MCF 10A (cell line): ENCODE measurements at regions not wholly inside any gene's neighbourhood (a gene's known extent, or its start where the extent isn't known, plus 50 kb on each side); places are given as distances from the start of the nearest gene placed in this dataset.

Experiments used
- BruUV-seq: library from RNA; stranded (reverse); fragments of 400-500 nt; replicated peaks from 2 replicates; lab custom pipeline; 2021; lab: Mats Ljungman, UMichigan
- CTCF ChIA-PET: fragments of 300-600 bp; sonication (Branson Sonifier 250); formaldehyde crosslinking; extraction: SDS; loops from one replicate; lab custom pipeline; 2021; ENCODE audit warnings: antibody characterized with exemption, inconsistent platforms; lab: Yijun Ruan, JAX
- POLR2A ChIA-PET: fragments of 300-600, 350-650 bp; sonication (Branson Sonifier 250); formaldehyde crosslinking; extraction: SDS; loops from one replicate; lab custom pipeline; 2020; ENCODE audit warnings: antibody characterized with exemption, inconsistent platforms; lab: Yijun Ruan, JAX
- DNase-seq: peaks from one replicate; pipeline ENCODE4 v3.0.0-alpha.2; 2018; ENCODE audit not compliant: unreplicated experiment
- H3K27ac Mint-ChIP-seq: one replicate; pipeline ENCODE4 v1.8.0; 2022; ENCODE audit warnings: mild to moderate bottlenecking, low read depth, mixed read lengths; ENCODE audit not compliant: unreplicated experiment
- H3K27me3 Mint-ChIP-seq: one replicate; pipeline ENCODE4 v1.8.0; 2022; ENCODE audit warnings: mixed read lengths; ENCODE audit not compliant: insufficient read depth, unreplicated experiment
- H3K36me3 Mint-ChIP-seq: one replicate; pipeline ENCODE4 v1.8.0; 2022; ENCODE audit warnings: mild to moderate bottlenecking, moderate library complexity, mixed read lengths; ENCODE audit not compliant: insufficient read depth, unreplicated experiment
- H3K4me1 Mint-ChIP-seq: one replicate; pipeline ENCODE4 v1.8.0; 2022; ENCODE audit warnings: mixed read lengths; ENCODE audit not compliant: insufficient read depth, unreplicated experiment
- H3K4me3 Mint-ChIP-seq: one replicate; pipeline ENCODE4 v1.8.0; 2022; ENCODE audit warnings: mild to moderate bottlenecking, moderate library complexity, mixed read lengths; ENCODE audit not compliant: unreplicated experiment
- H3K9me3 Mint-ChIP-seq: one replicate; pipeline ENCODE4 v1.8.0; 2022; ENCODE audit warnings: mixed read lengths; ENCODE audit not compliant: unreplicated experiment
- CTCF ChIP-seq: fragments of 200-600 bp; IDR thresholded peaks from one replicate; pipeline ENCODE4 v1.8.0; 2022; ENCODE audit warnings: antibody characterized with exemption, mild to moderate bottlenecking; ENCODE audit not compliant: unreplicated experiment
- intact Hi-C: fragments of 100-400 bp; cut with micrococcal nuclease; formaldehyde crosslinking; loops from 2 replicates; pipeline ENCODE4 v1.14.1; 2022

GRCh38 chr2:71772510-71773172, 319.3 kb downstream of the DYSF start:
- no peak overlapping the region for H3K4me3 Mint-ChIP-seq
- no peak overlapping the region for H3K27ac Mint-ChIP-seq
- peaks cover 6% of the 10 kb centered on the region for H3K9me3 Mint-ChIP-seq
- no peaks in the 10 kb centered on the region for H3K27me3 Mint-ChIP-seq
- TF ChIP-seq CTCF, result no peak
- intact Hi-C loops, result no loop called here
- DNase-seq, result no peak
- CTCF ChIA-PET, result interaction anchor here (0.6 to 1.5 kb wide), 5 partner anchors 8 to 163 kb away, joined by 3 to 5 read pairs (median 3); no protein-coding TSS in a partner anchor
- H3K36me3 Mint-ChIP-seq, result no peaks in the 10 kb centered on the region
- BruUV-seq, result no TSS peak
- POLR2A ChIA-PET, result no interaction called here
- H3K4me1 Mint-ChIP-seq, result no peaks in the 10 kb centered on the region

GRCh38 chr2:71767663-71768062, 314.3 kb downstream of the DYSF start:
- ChIA-PET POLR2A (no interaction called here), CTCF (no interaction called here)
- Mint-ChIP-seq H3K36me3 (no peaks in the 10 kb centered on the region), H3K4me1 (no peaks in the 10 kb centered on the region), H3K4me3 (no peak overlapping the region), H3K27ac (no peak overlapping the region), H3K27me3 (peaks cover 28% of the 10 kb centered on the region), H3K9me3 (no peaks in the 10 kb centered on the region)
- intact Hi-C loops, result no loop called here
- TF ChIP-seq CTCF, result no peak
- no peak for DNase-seq
- no TSS peak for BruUV-seq

- H3K9me3 Mint-ChIP-seq, result no peaks in the 10 kb centered on the region
- H3K4me1 Mint-ChIP-seq, result peaks cover 6% of the 10 kb centered on the region
- H3K27ac Mint-ChIP-seq, result no peak overlapping the region
- H3K4me3 Mint-ChIP-seq, result no peak overlapping the region
- POLR2A ChIA-PET, result interaction anchor here (0.7 kb wide), 1 partner anchor 94 kb away, joined by 3 read pairs; no protein-coding TSS in a partner anchor
- no peaks in the 10 kb centered on the region for H3K36me3 Mint-ChIP-seq
- CTCF ChIA-PET, result no interaction called here
- peaks cover 46% of the 10 kb centered on the region for H3K27me3 Mint-ChIP-seq
- TF ChIP-seq CTCF, result no peak
- no TSS peak for BruUV-seq
- no peak for DNase-seq
- intact Hi-C loops, result no loop called here
These were observed 305.7 kb downstream of the DYSF start for GRCh38 chr2:71759060-71759459.

GRCh38 chr2:71757351-71757750, 304.0 kb downstream of the DYSF start:
- Mint-ChIP-seq H3K27ac (no peak overlapping the region), H3K36me3 (no peaks in the 10 kb centered on the region), H3K27me3 (peaks cover 39% of the 10 kb centered on the region), H3K4me1 (peaks cover 6% of the 10 kb centered on the region), H3K4me3 (no peak overlapping the region), H3K9me3 (peaks cover 4% of the 10 kb centered on the region)
- no peak for DNase-seq
- BruUV-seq, result no TSS peak
- ChIA-PET CTCF (no interaction called here), POLR2A (interaction anchor here (1.1 kb wide), 1 partner anchor 8 kb away, joined by 4 read pairs; no protein-coding TSS in a partner anchor)
- intact Hi-C loops, result no loop called here
- no peak for TF ChIP-seq CTCF
